Glutamatergic neuron (in vitro differentiated cells): ENCODE measurements at regions not wholly inside any gene's neighbourhood (a gene's known extent, or its start where the extent isn't known, plus 50 kb on each side); places are given as distances from the start of the nearest gene placed in this dataset.

Experiments used
- DNase-seq: peaks from one replicate; pipeline ENCODE4 v3.0.0; 2022
- H3K27ac Mint-ChIP-seq: one replicate; pipeline ENCODE4 v1.8.0; 2020; ENCODE audit warnings: mild to moderate bottlenecking, mixed read lengths, inconsistent platforms; ENCODE audit not compliant: unreplicated experiment
- H3K27me3 Mint-ChIP-seq: one replicate; pipeline ENCODE4 v1.8.0; 2020; ENCODE audit warnings: mild to moderate bottlenecking, moderate library complexity, mixed read lengths, inconsistent platforms; ENCODE audit not compliant: unreplicated experiment
- H3K36me3 Mint-ChIP-seq: one replicate; pipeline ENCODE4 v1.8.0; 2020; ENCODE audit warnings: mild to moderate bottlenecking, mixed read lengths, inconsistent platforms; ENCODE audit not compliant: unreplicated experiment
- H3K4me1 Mint-ChIP-seq: one replicate; pipeline ENCODE4 v1.8.0; 2020; ENCODE audit warnings: mild to moderate bottlenecking, low read depth, mixed read lengths, inconsistent platforms; ENCODE audit not compliant: unreplicated experiment
- H3K4me3 Mint-ChIP-seq: one replicate; pipeline ENCODE4 v1.8.0; 2020; ENCODE audit warnings: mild to moderate bottlenecking, mixed read lengths, inconsistent platforms; ENCODE audit not compliant: unreplicated experiment
- H3K9me3 Mint-ChIP-seq: one replicate; pipeline ENCODE4 v1.8.0; 2020; ENCODE audit warnings: mild to moderate bottlenecking, moderate library complexity, mixed read lengths, inconsistent platforms; ENCODE audit not compliant: unreplicated experiment
- TF ChIP-seq, protein P1 (sequence below): fragments of 200-600 bp; sonication (generic); IDR thresholded peaks from one replicate; pipeline ENCODE4 v1.5.0; 2021; ENCODE audit not compliant: partially characterized antibody, unreplicated experiment

DNA sequence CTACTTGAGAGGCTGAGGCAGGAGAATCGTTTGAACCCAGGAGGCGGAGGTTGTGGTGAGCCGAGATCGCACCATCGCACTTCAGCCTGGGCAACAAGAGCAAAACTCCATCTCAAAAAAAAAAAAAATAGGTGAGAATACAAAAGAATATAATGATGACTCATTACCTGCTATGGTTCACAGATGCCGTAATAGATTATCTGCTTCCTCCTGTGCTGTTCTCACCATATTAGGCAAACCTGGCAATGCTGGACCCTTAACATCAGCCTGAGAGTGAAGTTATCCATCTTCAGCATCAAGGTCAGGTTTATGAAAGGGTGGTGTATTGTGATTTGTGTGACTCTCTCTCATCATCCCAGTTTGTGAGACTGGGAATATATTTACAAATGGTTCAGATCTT is 271.3 kb upstream of the CPHXL start:
- DNase-seq, result no peak
- Mint-ChIP-seq H3K4me1 (no peaks in the 10 kb centered on the region), H3K27ac (no peak overlapping the region), H3K4me3 (no peak overlapping the region), H3K36me3 (no peaks in the 10 kb centered on the region), H3K9me3 (no peaks in the 10 kb centered on the region), H3K27me3 (peaks cover 1% of the 10 kb centered on the region)
- TF ChIP-seq, protein P1, sequence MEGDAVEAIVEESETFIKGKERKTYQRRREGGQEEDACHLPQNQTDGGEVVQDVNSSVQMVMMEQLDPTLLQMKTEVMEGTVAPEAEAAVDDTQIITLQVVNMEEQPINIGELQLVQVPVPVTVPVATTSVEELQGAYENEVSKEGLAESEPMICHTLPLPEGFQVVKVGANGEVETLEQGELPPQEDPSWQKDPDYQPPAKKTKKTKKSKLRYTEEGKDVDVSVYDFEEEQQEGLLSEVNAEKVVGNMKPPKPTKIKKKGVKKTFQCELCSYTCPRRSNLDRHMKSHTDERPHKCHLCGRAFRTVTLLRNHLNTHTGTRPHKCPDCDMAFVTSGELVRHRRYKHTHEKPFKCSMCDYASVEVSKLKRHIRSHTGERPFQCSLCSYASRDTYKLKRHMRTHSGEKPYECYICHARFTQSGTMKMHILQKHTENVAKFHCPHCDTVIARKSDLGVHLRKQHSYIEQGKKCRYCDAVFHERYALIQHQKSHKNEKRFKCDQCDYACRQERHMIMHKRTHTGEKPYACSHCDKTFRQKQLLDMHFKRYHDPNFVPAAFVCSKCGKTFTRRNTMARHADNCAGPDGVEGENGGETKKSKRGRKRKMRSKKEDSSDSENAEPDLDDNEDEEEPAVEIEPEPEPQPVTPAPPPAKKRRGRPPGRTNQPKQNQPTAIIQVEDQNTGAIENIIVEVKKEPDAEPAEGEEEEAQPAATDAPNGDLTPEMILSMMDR, result no peak

DNA sequence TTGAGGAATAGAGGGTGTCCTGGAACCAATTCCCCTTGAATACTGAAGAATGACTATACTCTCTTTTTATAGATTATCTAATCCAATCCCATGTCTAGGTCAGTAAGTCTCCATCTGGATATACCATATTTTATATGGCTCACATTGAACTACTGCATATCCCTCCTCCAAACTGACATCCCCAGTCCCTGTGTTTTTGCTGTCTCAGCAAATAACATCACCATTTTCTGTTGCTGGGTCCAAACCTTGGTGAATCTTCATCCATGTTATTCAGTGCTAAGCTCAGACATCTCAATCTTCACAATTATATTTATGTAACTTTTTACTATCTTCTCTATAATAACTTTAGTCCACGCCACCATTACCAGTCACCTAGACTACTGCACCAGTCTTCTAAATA is 269.6 kb upstream of the CNTNAP4 start:
- H3K27ac Mint-ChIP-seq, result no peak overlapping the region
- TF ChIP-seq, protein P1, result no peak
- no peak overlapping the region for H3K4me3 Mint-ChIP-seq

GRCh38 chr16:76023835-76024234 is 253.4 kb upstream of the CNTNAP4 start:
- Mint-ChIP-seq H3K36me3 (no peaks in the 10 kb centered on the region), H3K27me3 (no peaks in the 10 kb centered on the region), H3K9me3 (no peaks in the 10 kb centered on the region), H3K4me3 (no peak overlapping the region), H3K4me1 (no peaks in the 10 kb centered on the region), H3K27ac (no peak overlapping the region)
- no peak for DNase-seq
- TF ChIP-seq, protein P1, result no peak

More for the DNA sequence above, 269.6 kb upstream of the CNTNAP4 start:
- Mint-ChIP-seq H3K36me3 (no peaks in the 10 kb centered on the region), H3K4me1 (no peaks in the 10 kb centered on the region), H3K9me3 (no peaks in the 10 kb centered on the region), H3K27me3 (no peaks in the 10 kb centered on the region)
- DNase-seq, result no peak

DNA sequence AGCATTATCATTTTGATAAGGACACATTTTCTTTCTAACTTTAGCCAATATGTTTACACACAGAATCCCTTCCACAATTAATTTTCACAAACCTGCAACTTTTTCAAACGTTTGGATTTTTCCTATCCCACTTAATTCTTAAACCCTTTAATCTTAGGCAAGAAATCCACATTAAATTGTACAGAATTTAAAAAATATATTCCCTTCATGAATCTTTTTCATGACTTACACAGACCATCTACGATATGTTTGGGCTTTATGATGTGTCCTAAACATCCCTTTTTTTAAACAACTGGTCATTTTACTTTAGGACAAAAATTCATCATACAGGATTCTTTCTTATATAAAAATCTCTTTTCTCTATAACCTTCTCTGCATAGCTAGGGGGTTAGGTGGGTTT is 241.5 kb upstream of the CNTNAP4 start:
- Mint-ChIP-seq H3K27me3 (peaks cover 2% of the 10 kb centered on the region), H3K9me3 (peaks cover 8% of the 10 kb centered on the region), H3K4me3 (no peak overlapping the region), H3K36me3 (no peaks in the 10 kb centered on the region), H3K4me1 (no peaks in the 10 kb centered on the region), H3K27ac (no peak overlapping the region)
- no peak for DNase-seq
- TF ChIP-seq, protein P1, result no peak

- peaks cover 8% of the 10 kb centered on the region for H3K9me3 Mint-ChIP-seq
- no peak overlapping the region for H3K27ac Mint-ChIP-seq
- TF ChIP-seq, protein P1, result no peak
- no peaks in the 10 kb centered on the region for H3K4me1 Mint-ChIP-seq
- no peak overlapping the region for H3K4me3 Mint-ChIP-seq
- no peaks in the 10 kb centered on the region for H3K36me3 Mint-ChIP-seq
- no peak for DNase-seq
- peaks cover 2% of the 10 kb centered on the region for H3K27me3 Mint-ChIP-seq
These were observed 239.1 kb upstream of the CNTNAP4 start for GRCh38 chr16:76038097-76038496.
